ENCODE measurements at regions not wholly inside any gene's neighbourhood (a gene's known extent, or its start where the extent isn't known, plus 50 kb on each side); places are given as distances from the start of the nearest gene placed in this dataset.

DNA sequence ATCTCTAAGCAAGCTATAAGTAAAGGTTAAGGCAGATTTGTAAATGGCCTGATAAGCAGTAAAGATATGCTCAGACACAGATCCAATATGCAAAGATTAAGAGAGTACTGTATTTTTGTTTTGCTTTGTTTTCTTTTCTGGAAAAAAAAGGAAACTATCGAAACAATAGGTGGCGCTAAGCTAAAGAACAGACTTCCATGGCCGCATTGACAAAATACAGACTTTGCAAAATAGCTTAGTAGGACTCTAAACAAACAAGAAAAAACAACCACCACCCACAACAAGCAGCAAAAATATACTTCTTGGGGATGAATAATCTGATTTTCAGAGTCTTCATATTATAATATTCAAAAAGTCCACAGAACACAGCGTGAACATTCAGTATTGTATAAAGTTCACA lies 758.4 kb upstream of the ROBO1 start:
- H3K27ac ChIP-seq (ENCODE audit: low read depth in 1 of 2, low read length in 2 of 2), result no peak overlapping the region

DNA sequence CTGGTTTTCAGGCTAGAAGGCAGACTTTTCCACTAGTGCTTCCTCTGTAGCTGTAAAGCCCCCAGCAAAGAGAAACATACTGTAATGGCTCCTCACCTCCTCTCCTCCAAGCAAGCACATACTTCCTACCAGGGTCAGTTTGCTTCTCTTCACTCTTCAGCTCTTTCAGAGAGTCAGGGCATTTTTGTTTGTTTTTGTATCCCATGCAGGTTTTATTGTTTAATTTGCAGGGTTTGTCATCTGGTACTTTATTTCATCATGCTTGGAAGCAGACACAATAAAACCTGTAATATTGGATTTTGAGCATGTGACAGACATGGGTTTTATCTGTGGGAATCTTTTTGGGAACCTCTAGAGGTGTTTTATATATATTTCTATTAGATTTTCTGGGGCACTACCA lies 753.3 kb upstream of the ROBO1 start:
- Histone ChIP-seq H3K36me3 (ENCODE audit: control insufficient read depth in 4 of 4, insufficient read depth in 3 of 4, low read depth in 1 of 4, low read length in 3 of 4) (no peaks in the 10 kb centered on the region), H3K27ac (ENCODE audit: low read depth in 1 of 2, low read length in 2 of 2) (no peak overlapping the region), H3K4me1 (ENCODE audit: control insufficient read depth in 4 of 4, insufficient read depth in 4 of 4, low read length in 3 of 4) (no peaks in the 10 kb centered on the region), H3K27me3 (ENCODE audit: control insufficient read depth in 4 of 4, insufficient read depth in 4 of 4, low read length in 3 of 4) (no peaks in the 10 kb centered on the region), H3K9me3 (ENCODE audit: control insufficient read depth in 4 of 4, low read length in 3 of 4) (no peaks in the 10 kb centered on the region), H3K9ac (ENCODE audit: low read depth in 1 of 2, low read length in 2 of 2) (no peak overlapping the region), H3K4me3 (ENCODE audit: low read depth in 1 of 3, low read length in 3 of 3) (no peak overlapping the region)
- no peak for DNase-seq (ENCODE audit: low spot score)
- TF ChIP-seq EGR1 (IDR thresholded peaks at IDR 0.05; ENCODE audit: low read depth in 2 of 2) (no peak), JUND (IDR thresholded peaks at IDR 0.05) (no peak), RAD21 (IDR thresholded peaks at IDR 0.05) (no peak), RXRA (IDR thresholded peaks at IDR 0.05) (no peak), SP1 (IDR thresholded peaks at IDR 0.05) (no peak), TAF1 (conservative IDR thresholded peaks at IDR 0.05) (no peak), FOXA1 (IDR thresholded peaks at IDR 0.05) (no peak), GABPA (IDR thresholded peaks at IDR 0.05 in 1 of 2, conservative IDR thresholded peaks at IDR 0.05 in 1 of 2) (no peak), FOXA2 (IDR thresholded peaks at IDR 0.05) (no peak)
- TF ChIP-seq, protein P1, sequence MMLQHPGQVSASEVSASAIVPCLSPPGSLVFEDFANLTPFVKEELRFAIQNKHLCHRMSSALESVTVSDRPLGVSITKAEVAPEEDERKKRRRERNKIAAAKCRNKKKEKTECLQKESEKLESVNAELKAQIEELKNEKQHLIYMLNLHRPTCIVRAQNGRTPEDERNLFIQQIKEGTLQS (IDR thresholded peaks at IDR 0.05), result no peak
- TF ChIP-seq, protein P2, sequence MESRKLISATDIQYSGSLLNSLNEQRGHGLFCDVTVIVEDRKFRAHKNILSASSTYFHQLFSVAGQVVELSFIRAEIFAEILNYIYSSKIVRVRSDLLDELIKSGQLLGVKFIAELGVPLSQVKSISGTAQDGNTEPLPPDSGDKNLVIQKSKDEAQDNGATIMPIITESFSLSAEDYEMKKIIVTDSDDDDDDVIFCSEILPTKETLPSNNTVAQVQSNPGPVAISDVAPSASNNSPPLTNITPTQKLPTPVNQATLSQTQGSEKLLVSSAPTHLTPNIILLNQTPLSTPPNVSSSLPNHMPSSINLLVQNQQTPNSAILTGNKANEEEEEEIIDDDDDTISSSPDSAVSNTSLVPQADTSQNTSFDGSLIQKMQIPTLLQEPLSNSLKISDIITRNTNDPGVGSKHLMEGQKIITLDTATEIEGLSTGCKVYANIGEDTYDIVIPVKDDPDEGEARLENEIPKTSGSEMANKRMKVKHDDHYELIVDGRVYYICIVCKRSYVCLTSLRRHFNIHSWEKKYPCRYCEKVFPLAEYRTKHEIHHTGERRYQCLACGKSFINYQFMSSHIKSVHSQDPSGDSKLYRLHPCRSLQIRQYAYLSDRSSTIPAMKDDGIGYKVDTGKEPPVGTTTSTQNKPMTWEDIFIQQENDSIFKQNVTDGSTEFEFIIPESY (IDR thresholded peaks at IDR 0.05), result no peak
- TF ChIP-seq, protein P3, sequence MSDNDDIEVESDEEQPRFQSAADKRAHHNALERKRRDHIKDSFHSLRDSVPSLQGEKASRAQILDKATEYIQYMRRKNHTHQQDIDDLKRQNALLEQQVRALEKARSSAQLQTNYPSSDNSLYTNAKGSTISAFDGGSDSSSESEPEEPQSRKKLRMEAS (IDR thresholded peaks at IDR 0.05), result no peak
- TF ChIP-seq, protein P4, sequence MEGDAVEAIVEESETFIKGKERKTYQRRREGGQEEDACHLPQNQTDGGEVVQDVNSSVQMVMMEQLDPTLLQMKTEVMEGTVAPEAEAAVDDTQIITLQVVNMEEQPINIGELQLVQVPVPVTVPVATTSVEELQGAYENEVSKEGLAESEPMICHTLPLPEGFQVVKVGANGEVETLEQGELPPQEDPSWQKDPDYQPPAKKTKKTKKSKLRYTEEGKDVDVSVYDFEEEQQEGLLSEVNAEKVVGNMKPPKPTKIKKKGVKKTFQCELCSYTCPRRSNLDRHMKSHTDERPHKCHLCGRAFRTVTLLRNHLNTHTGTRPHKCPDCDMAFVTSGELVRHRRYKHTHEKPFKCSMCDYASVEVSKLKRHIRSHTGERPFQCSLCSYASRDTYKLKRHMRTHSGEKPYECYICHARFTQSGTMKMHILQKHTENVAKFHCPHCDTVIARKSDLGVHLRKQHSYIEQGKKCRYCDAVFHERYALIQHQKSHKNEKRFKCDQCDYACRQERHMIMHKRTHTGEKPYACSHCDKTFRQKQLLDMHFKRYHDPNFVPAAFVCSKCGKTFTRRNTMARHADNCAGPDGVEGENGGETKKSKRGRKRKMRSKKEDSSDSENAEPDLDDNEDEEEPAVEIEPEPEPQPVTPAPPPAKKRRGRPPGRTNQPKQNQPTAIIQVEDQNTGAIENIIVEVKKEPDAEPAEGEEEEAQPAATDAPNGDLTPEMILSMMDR (IDR thresholded peaks at IDR 0.05; ENCODE audit: low read depth, low read length, missing input control), result no peak

More for the DNA sequence above, 758.4 kb upstream of the ROBO1 start:
- H3K4me1 ChIP-seq (ENCODE audit: control insufficient read depth in 4 of 4, insufficient read depth in 4 of 4, low read length in 3 of 4), result no peaks in the 10 kb centered on the region
- H3K9ac ChIP-seq (ENCODE audit: low read depth in 1 of 2, low read length in 2 of 2), result no peak overlapping the region
- 62% methylated on average over 4 of the region's 4 CpGs for WGBS
- H3K4me3 ChIP-seq (ENCODE audit: low read depth in 1 of 3, low read length in 3 of 3), result no peak overlapping the region
- H3K27me3 ChIP-seq (ENCODE audit: control insufficient read depth in 4 of 4, insufficient read depth in 4 of 4, low read length in 3 of 4), result no peaks in the 10 kb centered on the region
- H3K36me3 ChIP-seq (ENCODE audit: control insufficient read depth in 4 of 4, insufficient read depth in 3 of 4, low read depth in 1 of 4, low read length in 3 of 4), result no peaks in the 10 kb centered on the region
- no peaks in the 10 kb centered on the region for H3K9me3 ChIP-seq (ENCODE audit: control insufficient read depth in 4 of 4, low read length in 3 of 4)
- TF ChIP-seq, protein P3 (IDR thresholded peaks at IDR 0.05), result no peak
- TF ChIP-seq, protein P1 (IDR thresholded peaks at IDR 0.05), result no peak
- TF ChIP-seq EGR1 (IDR thresholded peaks at IDR 0.05; ENCODE audit: low read depth in 2 of 2), result no peak
- TF ChIP-seq, protein P5, sequence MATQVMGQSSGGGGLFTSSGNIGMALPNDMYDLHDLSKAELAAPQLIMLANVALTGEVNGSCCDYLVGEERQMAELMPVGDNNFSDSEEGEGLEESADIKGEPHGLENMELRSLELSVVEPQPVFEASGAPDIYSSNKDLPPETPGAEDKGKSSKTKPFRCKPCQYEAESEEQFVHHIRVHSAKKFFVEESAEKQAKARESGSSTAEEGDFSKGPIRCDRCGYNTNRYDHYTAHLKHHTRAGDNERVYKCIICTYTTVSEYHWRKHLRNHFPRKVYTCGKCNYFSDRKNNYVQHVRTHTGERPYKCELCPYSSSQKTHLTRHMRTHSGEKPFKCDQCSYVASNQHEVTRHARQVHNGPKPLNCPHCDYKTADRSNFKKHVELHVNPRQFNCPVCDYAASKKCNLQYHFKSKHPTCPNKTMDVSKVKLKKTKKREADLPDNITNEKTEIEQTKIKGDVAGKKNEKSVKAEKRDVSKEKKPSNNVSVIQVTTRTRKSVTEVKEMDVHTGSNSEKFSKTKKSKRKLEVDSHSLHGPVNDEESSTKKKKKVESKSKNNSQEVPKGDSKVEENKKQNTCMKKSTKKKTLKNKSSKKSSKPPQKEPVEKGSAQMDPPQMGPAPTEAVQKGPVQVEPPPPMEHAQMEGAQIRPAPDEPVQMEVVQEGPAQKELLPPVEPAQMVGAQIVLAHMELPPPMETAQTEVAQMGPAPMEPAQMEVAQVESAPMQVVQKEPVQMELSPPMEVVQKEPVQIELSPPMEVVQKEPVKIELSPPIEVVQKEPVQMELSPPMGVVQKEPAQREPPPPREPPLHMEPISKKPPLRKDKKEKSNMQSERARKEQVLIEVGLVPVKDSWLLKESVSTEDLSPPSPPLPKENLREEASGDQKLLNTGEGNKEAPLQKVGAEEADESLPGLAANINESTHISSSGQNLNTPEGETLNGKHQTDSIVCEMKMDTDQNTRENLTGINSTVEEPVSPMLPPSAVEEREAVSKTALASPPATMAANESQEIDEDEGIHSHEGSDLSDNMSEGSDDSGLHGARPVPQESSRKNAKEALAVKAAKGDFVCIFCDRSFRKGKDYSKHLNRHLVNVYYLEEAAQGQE (IDR thresholded peaks at IDR 0.05), result no peak
- TF ChIP-seq HNF4G (IDR thresholded peaks at IDR 0.05), result no peak
- no peak for TF ChIP-seq NR2F2 (IDR thresholded peaks at IDR 0.05)
- TF ChIP-seq RAD21 (IDR thresholded peaks at IDR 0.05), result no peak
- TF ChIP-seq GABPA (IDR thresholded peaks at IDR 0.05 in 1 of 2, conservative IDR thresholded peaks at IDR 0.05 in 1 of 2), result no peak
- TF ChIP-seq FOXA2 (IDR thresholded peaks at IDR 0.05), result no peak
- TF ChIP-seq SP1 (IDR thresholded peaks at IDR 0.05), result no peak
- TF ChIP-seq, protein P4 (IDR thresholded peaks at IDR 0.05; ENCODE audit: low read depth, low read length, missing input control), result no peak
- no peak for TF ChIP-seq HNF4A (conservative IDR thresholded peaks at IDR 0.05)
- TF ChIP-seq YY1 (IDR thresholded peaks at IDR 0.05), result no peak
- TF ChIP-seq TAF1 (conservative IDR thresholded peaks at IDR 0.05), result no peak
- no peak for DNase-seq (ENCODE audit: low spot score)
